ENCODE measurements at regions not wholly inside any gene's neighbourhood (a gene's known extent, or its start where the extent isn't known, plus 50 kb on each side); places are given as distances from the start of the nearest gene placed in this dataset.

DNA sequence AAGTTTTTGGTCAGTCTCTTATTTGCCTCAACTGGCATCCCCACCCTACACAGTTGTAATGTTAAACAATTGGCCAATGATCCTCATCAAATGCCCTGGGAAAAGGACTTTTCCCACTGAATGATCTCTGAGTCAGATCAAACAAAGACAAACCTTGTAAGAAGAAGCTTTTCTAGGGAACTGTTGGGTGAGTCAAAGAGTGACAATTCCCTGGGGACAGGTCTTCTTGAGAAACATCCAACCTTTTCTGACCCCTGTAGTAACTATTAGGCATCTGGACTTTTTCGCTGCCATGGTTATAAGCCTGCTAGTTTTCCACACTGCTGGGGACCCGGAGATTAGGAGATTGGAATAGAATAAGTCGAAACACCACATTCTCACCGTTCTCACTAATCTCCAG is 789.8 kb upstream of the API5 start:
- POLR2A ChIA-PET, result interaction anchor here (0.7 kb wide), 1 partner anchor 519 kb away, joined by 3 read pairs; no protein-coding TSS in a partner anchor

DNA sequence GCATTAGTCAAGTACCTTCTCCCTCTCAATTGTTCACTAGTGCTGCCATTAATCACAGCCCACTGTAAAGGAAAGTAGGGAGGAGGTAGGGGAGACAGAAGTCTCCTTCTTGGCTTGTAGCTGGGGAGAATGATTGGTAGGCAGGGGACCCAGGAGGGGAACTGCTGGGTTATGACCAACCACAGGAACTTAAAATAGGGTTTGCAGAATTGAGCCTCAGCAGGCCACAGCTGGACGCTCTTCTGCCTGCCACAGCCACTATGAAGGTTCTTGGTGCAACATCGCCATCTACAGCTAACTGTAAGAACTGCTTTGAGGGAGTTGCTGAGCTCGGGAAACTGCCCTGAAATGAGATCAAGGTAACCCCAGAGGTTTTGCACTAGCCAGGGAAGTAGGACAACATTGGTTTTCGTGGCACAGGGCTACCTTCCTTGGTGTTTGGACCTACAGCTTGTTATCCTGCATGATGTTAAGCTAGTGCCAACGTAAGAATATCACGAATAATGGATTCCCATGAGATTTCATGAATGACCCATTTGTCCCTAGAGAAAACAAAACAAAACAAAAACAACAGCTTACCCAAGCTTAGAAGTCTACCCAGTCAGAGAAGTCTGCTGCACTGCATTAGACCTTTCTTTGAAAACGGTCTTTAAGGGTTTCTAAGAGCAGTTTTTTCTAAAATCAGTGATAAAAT is 787.1 kb upstream of the API5 start:
- peak; percentile 50 for DNase-seq (ENCODE audit: low spot score)
- no peaks in the 10 kb centered on the region for H4K20me1 ChIP-seq (ENCODE audit: insufficient read depth, low read length)
- BruUV-seq (replicated peaks), result no TSS peak

More for the DNA sequence above, 789.8 kb upstream of the API5 start:
- Histone ChIP-seq H4K20me1 (ENCODE audit: insufficient read depth, low read length) (no peaks in the 10 kb centered on the region), H3K4me3 (ENCODE audit: low read depth, low read length, poor library complexity, severe bottlenecking) (no peak overlapping the region), H3K36me3 (ENCODE audit: insufficient read depth, low read length) (no peaks in the 10 kb centered on the region), H3K4me2 (ENCODE audit: low read length) (no peak overlapping the region), H3K79me2 (ENCODE audit: insufficient read depth, low read depth, low read length) (no peaks in the 10 kb centered on the region), H3K9me2 (ENCODE audit: insufficient read depth, low read length) (no peaks in the 10 kb centered on the region), H2AFZ (ENCODE audit: low read length) (no peak overlapping the region), H3K4me1 (ENCODE audit: insufficient read depth, low read length, poor library complexity, severe bottlenecking) (no peaks in the 10 kb centered on the region), H3K9me3 (ENCODE audit: low read length) (no peaks in the 10 kb centered on the region), H3K27ac (ENCODE audit: low read depth, low read length, poor library complexity, severe bottlenecking) (no peak overlapping the region)
- TF ChIP-seq EZH2phosphoT487 (IDR thresholded peaks at IDR 0.05; ENCODE audit: borderline replicate concordance, low read depth, low read length), result no peak
- TF ChIP-seq, protein P1, sequence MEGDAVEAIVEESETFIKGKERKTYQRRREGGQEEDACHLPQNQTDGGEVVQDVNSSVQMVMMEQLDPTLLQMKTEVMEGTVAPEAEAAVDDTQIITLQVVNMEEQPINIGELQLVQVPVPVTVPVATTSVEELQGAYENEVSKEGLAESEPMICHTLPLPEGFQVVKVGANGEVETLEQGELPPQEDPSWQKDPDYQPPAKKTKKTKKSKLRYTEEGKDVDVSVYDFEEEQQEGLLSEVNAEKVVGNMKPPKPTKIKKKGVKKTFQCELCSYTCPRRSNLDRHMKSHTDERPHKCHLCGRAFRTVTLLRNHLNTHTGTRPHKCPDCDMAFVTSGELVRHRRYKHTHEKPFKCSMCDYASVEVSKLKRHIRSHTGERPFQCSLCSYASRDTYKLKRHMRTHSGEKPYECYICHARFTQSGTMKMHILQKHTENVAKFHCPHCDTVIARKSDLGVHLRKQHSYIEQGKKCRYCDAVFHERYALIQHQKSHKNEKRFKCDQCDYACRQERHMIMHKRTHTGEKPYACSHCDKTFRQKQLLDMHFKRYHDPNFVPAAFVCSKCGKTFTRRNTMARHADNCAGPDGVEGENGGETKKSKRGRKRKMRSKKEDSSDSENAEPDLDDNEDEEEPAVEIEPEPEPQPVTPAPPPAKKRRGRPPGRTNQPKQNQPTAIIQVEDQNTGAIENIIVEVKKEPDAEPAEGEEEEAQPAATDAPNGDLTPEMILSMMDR (conservative IDR thresholded peaks at IDR 0.05; ENCODE audit: low read length), result no peak
- no peak for DNase-seq (ENCODE audit: low spot score)
- no TSS peak for BruUV-seq (replicated peaks)
- intact Hi-C loops (cut with micrococcal nuclease; ENCODE audit: unreplicated experiment), result no loop called here
- CTCF ChIA-PET (ENCODE audit: unreplicated experiment), result no interaction called here

More for the DNA sequence above, 787.1 kb upstream of the API5 start:
- no peaks in the 10 kb centered on the region for H3K9me2 ChIP-seq (ENCODE audit: insufficient read depth, low read length)
- H3K79me2 ChIP-seq (ENCODE audit: insufficient read depth, low read depth, low read length), result no peaks in the 10 kb centered on the region
- H3K4me2 ChIP-seq (ENCODE audit: low read length), result no peak overlapping the region
- no peak overlapping the region for H2AFZ ChIP-seq (ENCODE audit: low read length)
- H3K36me3 ChIP-seq (ENCODE audit: insufficient read depth, low read length), result no peaks in the 10 kb centered on the region
- intact Hi-C loops (cut with micrococcal nuclease; ENCODE audit: unreplicated experiment), result loop anchor here (1.0 kb wide), 1 partner anchor 1063 kb away; no protein-coding TSS in a partner anchor
- ChIA-PET CTCF (ENCODE audit: unreplicated experiment) (interaction anchor here (0.9 to 1.0 kb wide), 2 partner anchors 11 to 36 kb away, joined by 3 read pairs; no protein-coding TSS in a partner anchor), POLR2A (interaction anchor here (0.6 kb wide), 1 partner anchor 1415 kb away, joined by 3 read pairs; no protein-coding TSS in a partner anchor)
- H3K9me3 ChIP-seq (ENCODE audit: low read length), result no peaks in the 10 kb centered on the region
- H3K27ac ChIP-seq (ENCODE audit: low read depth, low read length, poor library complexity, severe bottlenecking), result no peak overlapping the region
- TF ChIP-seq EZH2phosphoT487 (IDR thresholded peaks at IDR 0.05; ENCODE audit: borderline replicate concordance, low read depth, low read length), result no peak
- TF ChIP-seq, protein P1 (conservative IDR thresholded peaks at IDR 0.05; ENCODE audit: low read length), result peak; percentile 86
- no peak overlapping the region for H3K4me3 ChIP-seq (ENCODE audit: low read depth, low read length, poor library complexity, severe bottlenecking)
- H3K4me1 ChIP-seq (ENCODE audit: insufficient read depth, low read length, poor library complexity, severe bottlenecking), result no peaks in the 10 kb centered on the region

All from OCI-LY7 (cell line).